Activated CD8-positive, alpha-beta memory T cell treated with anti-CD3 and anti-CD28 coated beads for 1 hour (primary cell): ENCODE measurements at regions not wholly inside any gene's neighbourhood (a gene's known extent, or its start where the extent isn't known, plus 50 kb on each side); places are given as distances from the start of the nearest gene placed in this dataset.

ENCODE experiments used
- DNase-seq, 2 donors: peaks; one replicate each; pipeline ENCODE4 v3.0.0-alpha.2; 2020; ENCODE audit warnings: low read depth in 1 of 2; ENCODE audit errors: extremely low read depth in 1 of 2

GRCh38 chr2:204104811-204105210, 168.2 kb downstream of the ICOS start:
- no peak for DNase-seq

- DNase-seq, result no peak
These were observed 171.8 kb downstream of the ICOS start for GRCh38 chr2:204108330-204108751.

- DNase-seq, result no peak
These were observed 172.3 kb downstream of the ICOS start for GRCh38 chr2:204108781-204109295.

GRCh38 chr2:204109681-204110080, 173.1 kb downstream of the ICOS start:
- DNase-seq, result no peak

- peak in 1 of 2 donors; percentile 26 for DNase-seq
These were observed 173.8 kb downstream of the ICOS start for GRCh38 chr2:204110338-204110741.

- no peak for DNase-seq
These were observed 174.4 kb downstream of the ICOS start for GRCh38 chr2:204110751-204111516.

GRCh38 chr2:204112084-204112770, 175.7 kb downstream of the ICOS start:
- DNase-seq, result no peak

- DNase-seq, result no peak
These were observed 178.0 kb downstream of the ICOS start for GRCh38 chr2:204114295-204115136.

- no peak for DNase-seq
These were observed 178.8 kb downstream of the ICOS start for GRCh38 chr2:204115137-204116056.

GRCh38 chr2:204116159-204116792, 179.7 kb downstream of the ICOS start:
- no peak for DNase-seq

GRCh38 chr2:204122425-204122824, 185.9 kb downstream of the ICOS start:
- no peak for DNase-seq

- no peak for DNase-seq
These were observed 187.7 kb downstream of the ICOS start for GRCh38 chr2:204124140-204124750.

GRCh38 chr2:204126705-204127104, 190.1 kb downstream of the ICOS start:
- DNase-seq, result no peak

GRCh38 chr2:204127238-204127637, 190.7 kb downstream of the ICOS start:
- no peak for DNase-seq

- DNase-seq, result no peak
These were observed 193.2 kb downstream of the ICOS start for GRCh38 chr2:204129591-204130294.

GRCh38 chr2:204131621-204132020, 195.1 kb downstream of the ICOS start:
- no peak for DNase-seq

GRCh38 chr2:204133476-204133875, 196.9 kb downstream of the ICOS start:
- DNase-seq, result no peak

GRCh38 chr2:204134421-204134820, 197.9 kb downstream of the ICOS start:
- DNase-seq, result no peak

- no peak for DNase-seq
These were observed 199.2 kb downstream of the ICOS start for GRCh38 chr2:204135752-204136151.
